HUES64 (cell line): ENCODE measurements at regions not wholly inside any gene's neighbourhood (a gene's known extent, or its start where the extent isn't known, plus 50 kb on each side); places are given as distances from the start of the nearest gene placed in this dataset.

Experiments
- H3K27ac ChIP-seq: 2 replicates; pipeline ENCODE4 v1.7.0; 2013; ENCODE audit warnings: low read depth, low read length, inconsistent platforms
- H3K27me3 ChIP-seq: 2 replicates; pipeline ENCODE4 v1.6.1; 2013; ENCODE audit warnings: mild to moderate bottlenecking, low read length; ENCODE audit not compliant: insufficient read depth
- H3K36me3 ChIP-seq: 2 replicates; pipeline ENCODE4 v1.6.1; 2013; ENCODE audit warnings: mild to moderate bottlenecking, low read length; ENCODE audit not compliant: insufficient read depth
- H3K4me1 ChIP-seq: 2 replicates; pipeline ENCODE4 v1.6.1; 2013; ENCODE audit warnings: mild to moderate bottlenecking, low read length, moderate library complexity; ENCODE audit not compliant: insufficient read depth
- H3K4me3 ChIP-seq: 2 replicates; pipeline ENCODE4 v1.5.1; 2013; ENCODE audit warnings: mild to moderate bottlenecking, low read length, moderate library complexity
- H3K9ac ChIP-seq: 2 replicates; pipeline ENCODE4 v1.6.1; 2013; ENCODE audit warnings: mild to moderate bottlenecking, low read depth, low read length
- H3K9me3 ChIP-seq: 2 replicates; pipeline ENCODE4 v1.6.1; 2013; ENCODE audit warnings: low read depth, low read length; ENCODE audit not compliant: insufficient read depth
- WGBS: fragments of 150-250, 120-280 bp; methylation state at CpG from one replicate; pipeline ENCODE4 v1.1.7; 2013; ENCODE audit warnings: missing lambda C conversion rate; 5-methylcytosine and 5-hydroxymethylcytosine counted together

- no peaks in the 10 kb centered on the region for H3K27me3 ChIP-seq
- H3K4me3 ChIP-seq: no peak overlapping the region
- WGBS: 45% methylated on average over 3 of the region's 3 CpGs
- H3K27ac ChIP-seq: no peak overlapping the region
- no peaks in the 10 kb centered on the region for H3K9me3 ChIP-seq
- no peaks in the 10 kb centered on the region for H3K4me1 ChIP-seq
- H3K9ac ChIP-seq: no peak overlapping the region
- no peaks in the 10 kb centered on the region for H3K36me3 ChIP-seq
Measured at GRCh38 chr12:126582231-126582630, 1517.0 kb downstream of the AACS start.

DNA sequence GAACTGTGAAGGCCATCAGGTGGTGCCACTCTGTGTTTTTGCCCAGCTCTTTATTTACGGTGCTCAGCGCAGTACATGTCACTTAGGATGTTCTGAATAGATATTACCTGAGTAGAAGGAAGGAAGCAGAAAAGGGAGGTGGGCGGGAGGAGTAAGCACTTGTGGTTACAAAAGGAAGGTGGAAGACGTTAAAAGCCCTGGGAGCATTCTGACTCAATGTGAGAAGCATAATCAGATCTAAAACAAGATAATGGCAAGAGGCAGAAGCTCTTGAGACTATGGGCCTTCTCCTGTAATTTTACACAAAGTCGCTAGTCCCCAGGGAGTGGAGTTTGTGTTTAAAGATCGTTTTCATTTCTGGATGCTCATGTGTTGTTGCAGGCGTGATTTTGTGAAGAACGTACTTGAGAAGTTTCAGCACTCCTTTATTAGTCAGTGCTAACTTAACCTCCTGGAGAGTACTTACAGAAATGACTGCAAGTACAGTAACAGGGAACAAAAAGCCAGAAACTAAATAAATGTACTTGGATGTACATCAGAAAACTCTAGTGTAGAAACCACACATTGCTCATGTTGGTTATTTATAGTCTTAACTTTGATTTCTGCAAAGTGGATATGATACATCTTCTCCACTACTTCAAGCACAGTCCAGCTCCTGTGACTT is 1523.5 kb downstream of the AACS start:
- no peaks in the 10 kb centered on the region for H3K36me3 ChIP-seq
- H3K4me1 ChIP-seq: no peaks in the 10 kb centered on the region
- H3K9me3 ChIP-seq: no peaks in the 10 kb centered on the region
- H3K27ac ChIP-seq: no peak overlapping the region
- H3K9ac ChIP-seq: no peak overlapping the region
- no peaks in the 10 kb centered on the region for H3K27me3 ChIP-seq
- WGBS: 90% methylated on average over 8 of the region's 8 CpGs
- no peak overlapping the region for H3K4me3 ChIP-seq

DNA sequence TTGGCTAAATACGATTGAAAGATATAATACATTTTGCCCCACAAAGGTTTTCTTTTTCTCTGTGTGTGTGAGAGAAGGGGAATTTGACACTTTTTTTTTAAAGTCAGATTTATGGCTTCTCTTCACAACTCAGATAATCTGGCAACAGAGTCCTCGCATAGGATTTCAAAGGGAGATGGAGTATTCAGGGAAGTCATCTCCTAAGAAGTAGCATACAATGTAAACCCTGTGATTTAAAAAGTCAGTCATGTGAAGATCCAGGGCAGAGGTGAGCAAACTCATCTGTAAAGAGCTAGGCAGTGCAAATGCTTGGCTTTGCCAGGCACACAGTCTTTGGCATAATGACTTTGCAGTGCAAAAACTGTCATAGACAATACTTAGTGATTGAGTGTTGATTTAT is 1526.3 kb downstream of the AACS start:
- Histone ChIP-seq H3K27me3 (no peaks in the 10 kb centered on the region), H3K27ac (no peak overlapping the region), H3K9ac (no peak overlapping the region), H3K36me3 (no peaks in the 10 kb centered on the region), H3K4me1 (no peaks in the 10 kb centered on the region), H3K9me3 (no peaks in the 10 kb centered on the region), H3K4me3 (no peak overlapping the region)
- 92% methylated on average over 1 of the region's 2 CpGs for WGBS

GRCh38 chr12:126601184-126602170 is 1536.2 kb downstream of the AACS start:
- H3K36me3 ChIP-seq: no peaks in the 10 kb centered on the region
- no peak overlapping the region for H3K9ac ChIP-seq
- H3K27me3 ChIP-seq: no peaks in the 10 kb centered on the region
- H3K27ac ChIP-seq: no peak overlapping the region
- 74% methylated on average over 3 of the region's 5 CpGs for WGBS
- H3K4me1 ChIP-seq: no peaks in the 10 kb centered on the region
- H3K4me3 ChIP-seq: no peak overlapping the region
- H3K9me3 ChIP-seq: no peaks in the 10 kb centered on the region

- H3K4me3 ChIP-seq: no peak overlapping the region
- no peaks in the 10 kb centered on the region for H3K4me1 ChIP-seq
- no peak overlapping the region for H3K27ac ChIP-seq
- 96% methylated on average over 5 of the region's 7 CpGs for WGBS
- H3K36me3 ChIP-seq: no peaks in the 10 kb centered on the region
- no peaks in the 10 kb centered on the region for H3K9me3 ChIP-seq
- H3K9ac ChIP-seq: no peak overlapping the region
- H3K27me3 ChIP-seq: no peaks in the 10 kb centered on the region
Measured at GRCh38 chr12:126602612-126603011, 1537.4 kb downstream of the AACS start.

DNA sequence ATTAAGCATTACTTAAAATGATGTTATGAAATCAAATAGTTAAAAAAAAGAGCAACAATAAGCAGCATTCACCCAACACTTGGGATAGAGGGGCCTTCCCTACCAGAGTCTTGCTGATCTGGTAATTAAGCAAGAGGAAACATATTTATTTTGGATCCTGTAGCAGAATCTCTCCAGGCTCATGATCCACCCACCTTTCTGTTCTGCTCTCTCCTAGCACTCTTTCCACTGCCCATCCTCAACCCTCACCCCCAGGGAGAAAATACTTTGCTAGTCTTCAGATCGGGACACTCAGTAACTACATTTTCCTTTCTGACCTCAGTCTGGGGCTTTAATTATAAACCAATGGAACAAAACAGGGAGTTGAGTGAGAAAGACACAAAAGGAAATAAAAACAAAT is 1541.9 kb downstream of the AACS start:
- H3K9me3 ChIP-seq: peaks cover 16% of the 10 kb centered on the region
- WGBS: 93% methylated on average over 1 of the region's 1 CpG

DNA sequence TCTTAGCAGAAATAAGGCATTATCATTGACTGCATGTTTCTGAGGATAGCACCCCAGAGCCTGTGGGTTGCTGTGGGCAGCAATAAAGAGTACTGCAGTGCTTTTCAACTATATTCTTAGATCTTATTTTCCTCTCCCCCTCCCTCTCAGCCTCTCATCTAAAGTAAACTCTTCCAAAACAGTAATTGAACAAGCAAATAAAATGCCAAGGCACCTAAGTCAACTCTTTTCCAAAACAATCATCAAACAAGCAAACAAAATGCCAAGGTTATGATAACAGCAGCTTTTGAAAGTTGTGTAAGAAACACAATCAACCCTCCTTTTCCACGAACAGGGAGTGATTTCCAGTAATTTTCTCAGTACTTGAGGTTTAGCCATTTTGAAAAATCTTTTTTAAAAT is 1542.6 kb downstream of the AACS start:
- no peaks in the 10 kb centered on the region for H3K4me1 ChIP-seq
- no peak overlapping the region for H3K9ac ChIP-seq
- no peak overlapping the region for H3K27ac ChIP-seq
- no peaks in the 10 kb centered on the region for H3K36me3 ChIP-seq
- WGBS: 71% methylated on average over 1 of the region's 1 CpG
- no peak overlapping the region for H3K4me3 ChIP-seq
- no peaks in the 10 kb centered on the region for H3K27me3 ChIP-seq
- H3K9me3 ChIP-seq: peaks cover 23% of the 10 kb centered on the region

More for the DNA sequence above, 1541.9 kb downstream of the AACS start:
- no peaks in the 10 kb centered on the region for H3K4me1 ChIP-seq
- H3K27ac ChIP-seq: no peak overlapping the region
- no peak overlapping the region for H3K4me3 ChIP-seq
- H3K27me3 ChIP-seq: no peaks in the 10 kb centered on the region
- no peaks in the 10 kb centered on the region for H3K36me3 ChIP-seq
- H3K9ac ChIP-seq: no peak overlapping the region

- H3K27me3 ChIP-seq: no peaks in the 10 kb centered on the region
- WGBS: no CpG with 5 or more reads among the region's 2 CpGs
- no peaks in the 10 kb centered on the region for H3K4me1 ChIP-seq
- peaks cover 30% of the 10 kb centered on the region for H3K9me3 ChIP-seq
- H3K36me3 ChIP-seq: no peaks in the 10 kb centered on the region
- H3K27ac ChIP-seq: no peak overlapping the region
- no peak overlapping the region for H3K4me3 ChIP-seq
- no peak overlapping the region for H3K9ac ChIP-seq
Measured at GRCh38 chr12:126608607-126609175, 1543.5 kb downstream of the AACS start.

- no peaks in the 10 kb centered on the region for H3K4me1 ChIP-seq
- WGBS: 95% methylated on average over 16 of the region's 16 CpGs
- H3K9me3 ChIP-seq: peaks cover 21% of the 10 kb centered on the region
- no peaks in the 10 kb centered on the region for H3K27me3 ChIP-seq
- H3K9ac ChIP-seq: no peak overlapping the region
- H3K36me3 ChIP-seq: no peaks in the 10 kb centered on the region
- H3K4me3 ChIP-seq: no peak overlapping the region
- H3K27ac ChIP-seq: no peak overlapping the region
Measured at GRCh38 chr12:126616441-126616840, 1551.2 kb downstream of the AACS start.

DNA sequence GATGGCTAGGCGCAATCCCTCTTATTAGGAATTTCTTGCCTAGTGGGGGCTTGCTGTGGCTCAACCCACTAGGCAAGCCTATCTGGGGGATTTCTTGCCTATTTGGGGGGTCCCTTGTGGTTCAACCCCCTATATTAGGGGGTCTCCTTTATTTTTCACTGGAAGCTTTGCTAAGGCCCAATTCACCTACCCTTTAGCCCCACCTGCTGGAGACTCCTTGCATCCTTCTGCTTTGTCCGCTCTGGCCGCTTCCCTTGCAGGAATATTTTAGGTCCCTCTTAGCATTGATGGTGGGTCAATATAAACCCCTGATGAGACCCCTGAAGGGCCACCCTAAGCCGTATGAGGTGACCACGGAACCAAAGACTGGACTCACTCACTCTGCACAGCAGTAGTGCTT is 1552.1 kb downstream of the AACS start:
- WGBS: 79% methylated on average over 5 of the region's 5 CpGs

GRCh38 chr12:126627596-126627995 is 1562.4 kb downstream of the AACS start:
- WGBS: 100% methylated on average over 1 of the region's 4 CpGs
- Histone ChIP-seq H3K27ac (no peak overlapping the region), H3K4me1 (no peaks in the 10 kb centered on the region), H3K9me3 (no peaks in the 10 kb centered on the region), H3K27me3 (no peaks in the 10 kb centered on the region), H3K4me3 (no peak overlapping the region), H3K36me3 (no peaks in the 10 kb centered on the region), H3K9ac (no peak overlapping the region)

More for the DNA sequence above, 1552.1 kb downstream of the AACS start:
- Histone ChIP-seq H3K27me3 (no peaks in the 10 kb centered on the region), H3K9me3 (peaks cover 14% of the 10 kb centered on the region), H3K4me1 (no peaks in the 10 kb centered on the region), H3K27ac (no peak overlapping the region), H3K4me3 (no peak overlapping the region), H3K36me3 (no peaks in the 10 kb centered on the region), H3K9ac (no peak overlapping the region)
